Heart left ventricle (tissue), 13 donors: ENCODE measurements at regions not wholly inside any gene's neighbourhood (a gene's known extent, or its start where the extent isn't known, plus 50 kb on each side); places are given as distances from the start of the nearest gene placed in this dataset.

ENCODE experiments used
- POLR2A ChIP-seq, 2 donors: fragments of 450-650 bp; IDR thresholded peaks; one replicate each; pipeline ENCODE4 v1.6.1; 2017; ENCODE audit warnings: antibody characterized with exemption in 2 of 2, mild to moderate bottlenecking in 2 of 2, moderate library complexity in 2 of 2
- TF ChIP-seq, protein P1 (sequence below), 12 donors: fragments of 200-600 bp; sonication (generic) in 4 of 12; IDR thresholded peaks; one replicate each; pipeline versions ENCODE4 v1.5.0 to v1.8.0; 2018 to 2022; ENCODE audit warnings: antibody characterized with exemption in 12 of 12, mild to moderate bottlenecking in 5 of 12
- donor health status: ischemic (EF 13 %, LVEDD 7.1; RV severe dilation, severe dysfunction).
- donor health status: DM: no; HTN: yes; CAD: no.
- donor health status: DM: no; HTN: no; CAD: no.
- donor health status: ischemic (EF 25% LVEDD 6.9; RV normal size, moderate dysfunction).
- donor health status: ischemic (EF 25% LVEDD 5.7; RV mildly dilated, moderate dysfunction).
- donor health status: ischemic (EF 35%, LVEDD 5.7; RV mildly dilated, moderate dysfunction).
- donor health status: nonischemic (EF 11% LVEDD 7.7; RV severe dilation, severe dysfunction).
- donor health status: DM: yes; HTN: yes; CAD: no.
- donor health status: PGD.
- donor health status: ischemic (EF 29% LVEDD 5.4; RV normal size, mild dysfunction).
- donor health status: nonischemic (EF 23%, LVEDD 6.1; RV moderate dilation, normal function).

DNA sequence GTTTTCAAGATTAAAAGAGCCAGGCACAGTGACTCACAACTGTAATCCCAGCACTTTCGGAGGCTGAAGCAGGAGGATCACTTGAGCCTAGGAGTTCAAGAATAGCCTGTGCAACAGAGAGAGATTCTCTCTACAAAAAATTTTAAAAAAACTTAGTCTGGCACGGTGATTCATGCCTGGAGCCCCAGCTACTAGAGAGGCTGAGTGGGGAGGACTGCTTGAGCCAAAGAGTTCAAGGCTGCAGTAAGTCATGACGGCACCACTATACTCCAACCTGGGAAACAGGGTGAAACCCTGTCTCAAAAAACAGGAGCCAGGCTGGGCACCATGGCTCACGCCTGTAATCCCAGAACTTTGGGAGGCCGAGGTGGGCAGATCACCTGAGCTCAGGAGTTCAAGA is 86.6 kb upstream of the KCTD7 start:
- TF ChIP-seq, protein P1, sequence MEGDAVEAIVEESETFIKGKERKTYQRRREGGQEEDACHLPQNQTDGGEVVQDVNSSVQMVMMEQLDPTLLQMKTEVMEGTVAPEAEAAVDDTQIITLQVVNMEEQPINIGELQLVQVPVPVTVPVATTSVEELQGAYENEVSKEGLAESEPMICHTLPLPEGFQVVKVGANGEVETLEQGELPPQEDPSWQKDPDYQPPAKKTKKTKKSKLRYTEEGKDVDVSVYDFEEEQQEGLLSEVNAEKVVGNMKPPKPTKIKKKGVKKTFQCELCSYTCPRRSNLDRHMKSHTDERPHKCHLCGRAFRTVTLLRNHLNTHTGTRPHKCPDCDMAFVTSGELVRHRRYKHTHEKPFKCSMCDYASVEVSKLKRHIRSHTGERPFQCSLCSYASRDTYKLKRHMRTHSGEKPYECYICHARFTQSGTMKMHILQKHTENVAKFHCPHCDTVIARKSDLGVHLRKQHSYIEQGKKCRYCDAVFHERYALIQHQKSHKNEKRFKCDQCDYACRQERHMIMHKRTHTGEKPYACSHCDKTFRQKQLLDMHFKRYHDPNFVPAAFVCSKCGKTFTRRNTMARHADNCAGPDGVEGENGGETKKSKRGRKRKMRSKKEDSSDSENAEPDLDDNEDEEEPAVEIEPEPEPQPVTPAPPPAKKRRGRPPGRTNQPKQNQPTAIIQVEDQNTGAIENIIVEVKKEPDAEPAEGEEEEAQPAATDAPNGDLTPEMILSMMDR (IDR thresholded peaks at IDR 0.05): no peak
- no peak for TF ChIP-seq POLR2A (IDR thresholded peaks at IDR 0.05)
